HepG2 (cell line): ENCODE measurements at regions not wholly inside any gene's neighbourhood (a gene's known extent, or its start where the extent isn't known, plus 50 kb on each side); places are given as distances from the start of the nearest gene placed in this dataset.

Experiments used
- ATM ChIP-seq: fragments of 450-650 bp; IDR thresholded peaks from 2 replicates; pipeline ENCODE4 v1.7.1; 2017; ENCODE audit warnings: mild to moderate bottlenecking, borderline replicate concordance
- CAMTA2 ChIP-seq: sonication (generic); formaldehyde crosslinking; IDR thresholded peaks from 2 replicates; pipeline ENCODE4 v1.4.0; 2020; ENCODE audit warnings: mild to moderate bottlenecking, missing genetic modification reagents, borderline replicate concordance
- CENPBD1 ChIP-seq: sonication (generic); formaldehyde crosslinking; IDR thresholded peaks from 2 replicates; pipeline ENCODE4 v1.8.0; 2022; ENCODE audit warnings: missing genetic modification reagents, low read depth, mild to moderate bottlenecking, borderline replicate concordance
- CTCF ChIP-seq: sonication (generic); formaldehyde crosslinking; IDR thresholded peaks from 2 replicates; pipeline ENCODE4 v1.5.0; 2020; ENCODE audit warnings: mild to moderate bottlenecking, missing genetic modification reagents, moderate library complexity
- E2F5 ChIP-seq: sonication (generic); formaldehyde crosslinking; conservative IDR thresholded peaks from 2 replicates; pipeline ENCODE4 v1.4.0; 2020; ENCODE audit warnings: missing genetic modification reagents
- ETV6 ChIP-seq: sonication (generic); formaldehyde crosslinking; conservative IDR thresholded peaks from 2 replicates; pipeline ENCODE4 v1.4.0; 2020; ENCODE audit warnings: missing genetic modification reagents
- FUBP1 ChIP-seq: sonication (generic); formaldehyde crosslinking; IDR thresholded peaks from 2 replicates; pipeline ENCODE4 v1.5.1; 2020; ENCODE audit warnings: missing genetic modification reagents, mild to moderate bottlenecking, borderline replicate concordance
- HNRNPK ChIP-seq: fragments of 200-400 bp; formaldehyde crosslinking; IDR thresholded peaks from 2 replicates; pipeline ENCODE4 v1.6.1; 2018; ENCODE audit warnings: low read length, low read depth, moderate library complexity, mild to moderate bottlenecking; ENCODE audit not compliant: poor library complexity, severe bottlenecking
- HOXD1 ChIP-seq: sonication (generic); formaldehyde crosslinking; IDR thresholded peaks from 2 replicates; pipeline ENCODE4 v1.5.0; 2020; ENCODE audit warnings: missing genetic modification reagents
- MAFG ChIP-seq: sonication (generic); formaldehyde crosslinking; IDR thresholded peaks from 2 replicates; pipeline ENCODE4 v1.5.1; 2020; ENCODE audit warnings: mild to moderate bottlenecking, missing genetic modification reagents
- PCBP2 ChIP-seq: fragments of 200-400 bp; formaldehyde crosslinking; optimal IDR thresholded peaks from 2 replicates; pipeline ENCODE3; 2018; ENCODE audit warnings: low read length, low read depth; ENCODE audit not compliant: poor library complexity, severe bottlenecking
- RFXAP ChIP-seq: sonication (generic); formaldehyde crosslinking; IDR thresholded peaks from 2 replicates; pipeline ENCODE4 v1.4.0; 2020; ENCODE audit warnings: missing genetic modification reagents, borderline replicate concordance
- RXRB ChIP-seq: IDR thresholded peaks from 2 replicates; pipeline ENCODE4 v1.6.1; 2016; ENCODE audit warnings: borderline replicate concordance, missing genetic modification reagents, missing compliant biosample characterization
- TBP ChIP-seq: sonication (generic); formaldehyde crosslinking; IDR thresholded peaks from 2 replicates; pipeline ENCODE4 v1.5.0; 2020; ENCODE audit warnings: missing genetic modification reagents
- TERF1 ChIP-seq: sonication (generic); formaldehyde crosslinking; IDR thresholded peaks from 2 replicates; pipeline ENCODE4 v1.8.0; 2022; ENCODE audit warnings: mild to moderate bottlenecking, missing genetic modification reagents, moderate library complexity
- ZBTB7A ChIP-seq: sonication (generic); formaldehyde crosslinking; IDR thresholded peaks from 2 replicates; pipeline ENCODE4 v1.8.0; 2022; ENCODE audit warnings: mild to moderate bottlenecking, missing genetic modification reagents
- ZMYM4 ChIP-seq: sonication (generic); formaldehyde crosslinking; IDR thresholded peaks from 2 replicates; pipeline ENCODE4 v1.8.1; 2023; ENCODE audit warnings: mild to moderate bottlenecking, missing genetic modification reagents
- ZNF235 ChIP-seq: sonication (generic); formaldehyde crosslinking; IDR thresholded peaks from 2 replicates; pipeline ENCODE4 v1.8.1; 2023; ENCODE audit warnings: mild to moderate bottlenecking, missing genetic modification reagents, borderline replicate concordance
- ZNF333 ChIP-seq: sonication (generic); formaldehyde crosslinking; IDR thresholded peaks from 2 replicates; pipeline ENCODE4 v1.4.0; 2020; ENCODE audit warnings: mild to moderate bottlenecking, missing genetic modification reagents, borderline replicate concordance
- ZNF383 ChIP-seq: sonication (generic); formaldehyde crosslinking; IDR thresholded peaks from 2 replicates; pipeline ENCODE4 v1.4.0; 2020; ENCODE audit warnings: missing genetic modification reagents, mild to moderate bottlenecking, borderline replicate concordance
- ZNF713 ChIP-seq: sonication (generic); formaldehyde crosslinking; IDR thresholded peaks from 2 replicates; pipeline ENCODE4 v1.4.0; 2020; ENCODE audit warnings: mild to moderate bottlenecking, missing genetic modification reagents
- ZNF841 ChIP-seq: sonication (generic); formaldehyde crosslinking; IDR thresholded peaks from 2 replicates; pipeline ENCODE4 v1.8.1; 2023; ENCODE audit warnings: missing genetic modification reagents, borderline replicate concordance

- TF ChIP-seq RXRB (CRISPR knock-in tag) (no peak), TERF1 (no peak), MAFG (no peak), RFXAP (CRISPR knock-in tag) (no peak), E2F5 (no peak), ZBTB7A (CRISPR knock-in tag) (no peak), CTCF (peak; percentile 50), FUBP1 (CRISPR knock-in tag) (no peak), ZMYM4 (CRISPR knock-in tag) (no peak), ZNF333 (no peak), ZNF841 (no peak), TBP (no peak), ATM (no peak), ETV6 (CRISPR knock-in tag) (0 out of 2 replicates have a peak, but pooled peaks have one; percentile 67), ZNF383 (CRISPR knock-in tag) (no peak), ZNF235 (CRISPR knock-in tag) (no peak), HOXD1 (peak; percentile 47; the same call in 1 of the 2 replicates), ZNF713 (no peak), CENPBD1 (CRISPR knock-in tag) (no peak), CAMTA2 (CRISPR knock-in tag) (no peak), PCBP2 (no peak), HNRNPK (no peak)
These were observed 103.6 kb upstream of the HSD17B12 start (continued) for GRCh38 chr11:43576803-43577521.
